ENCODE measurements at regions not wholly inside any gene's neighbourhood (a gene's known extent, or its start where the extent isn't known, plus 50 kb on each side); places are given as distances from the start of the nearest gene placed in this dataset.
A peak's percentile ranks its signal among the peaks of the same experiment; 100 is the strongest.
"Not testable (repeated sequence)": the region's sequence is repeated elsewhere in the genome, so short reads cannot be mapped to it uniquely, and the experiment has no call there.

- no peak for DNase-seq
These were observed 569.2 kb downstream of the ZEB2 start for GRCh38 chr2:143950704-143951103.

- DNase-seq, result no peak
These were observed 570.6 kb downstream of the ZEB2 start for GRCh38 chr2:143949121-143949848.

GRCh38 chr2:143948710-143949109, 571.2 kb downstream of the ZEB2 start:
- DNase-seq, result no peak

GRCh38 chr2:143946436-143947391, 573.2 kb downstream of the ZEB2 start:
- peak; percentile 88 for DNase-seq

GRCh38 chr2:143942486-143942885, 577.4 kb downstream of the ZEB2 start:
- DNase-seq, result no peak

GRCh38 chr2:143940720-143941119, 579.2 kb downstream of the ZEB2 start:
- no peak for DNase-seq

- peak; percentile 70 for DNase-seq
These were observed 580.1 kb downstream of the ZEB2 start for GRCh38 chr2:143939626-143940330.

GRCh38 chr2:143937723-143938350, 582.1 kb downstream of the ZEB2 start:
- DNase-seq, result peak; percentile 61

GRCh38 chr2:143936848-143937722, 582.8 kb downstream of the ZEB2 start:
- peak; percentile 56 for DNase-seq

- peak; percentile 48 for DNase-seq
These were observed 583.4 kb downstream of the ZEB2 start for GRCh38 chr2:143936538-143936847.

- DNase-seq, result no peak
These were observed 584.5 kb downstream of the ZEB2 start for GRCh38 chr2:143935482-143935752.

GRCh38 chr2:143934626-143935481, 585.1 kb downstream of the ZEB2 start:
- peak; percentile 47 for DNase-seq

GRCh38 chr2:143933946-143934569, 585.9 kb downstream of the ZEB2 start:
- DNase-seq, result no peak

- DNase-seq, result no peak
These were observed 589.0 kb downstream of the ZEB2 start for GRCh38 chr2:143930891-143931290.

- no peak for DNase-seq
These were observed 591.3 kb downstream of the ZEB2 start for GRCh38 chr2:143928613-143929012.

GRCh38 chr2:143928184-143928583, 591.7 kb downstream of the ZEB2 start:
- no peak for DNase-seq

- DNase-seq, result no peak
These were observed 593.2 kb downstream of the ZEB2 start for GRCh38 chr2:143926736-143927135.

- not testable (repeated sequence) for DNase-seq
These were observed 597.6 kb downstream of the ZEB2 start for GRCh38 chr2:143922261-143922830.

GRCh38 chr2:143918465-143918989, 601.4 kb downstream of the ZEB2 start:
- DNase-seq, result no peak

GRCh38 chr2:143916781-143917180, 603.1 kb downstream of the ZEB2 start:
- no peak for DNase-seq
